ENCODE measurements at regions not wholly inside any gene's neighbourhood (a gene's known extent, or its start where the extent isn't known, plus 50 kb on each side); places are given as distances from the start of the nearest gene placed in this dataset.

DNA sequence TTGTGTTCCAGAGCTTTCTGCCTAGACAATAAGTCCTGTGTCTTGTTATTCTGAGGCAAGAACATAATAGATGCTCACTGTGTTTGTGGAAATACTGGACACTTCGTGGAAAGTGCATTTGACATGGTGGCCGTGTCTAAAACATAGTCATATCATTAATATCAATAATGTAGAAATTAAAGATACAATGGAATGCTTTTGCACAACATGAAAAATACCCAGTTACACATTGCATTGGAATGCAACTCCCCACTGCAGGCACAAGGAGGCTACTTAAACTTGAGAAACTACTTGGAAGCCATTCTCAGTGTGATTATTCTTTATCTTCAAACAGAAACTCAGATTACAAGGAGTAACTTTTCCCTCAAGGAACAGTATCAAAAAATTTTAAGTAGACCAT, 145.3 kb upstream of the ZNF462 start:
- DNase-seq = peak; percentile 3

DNA sequence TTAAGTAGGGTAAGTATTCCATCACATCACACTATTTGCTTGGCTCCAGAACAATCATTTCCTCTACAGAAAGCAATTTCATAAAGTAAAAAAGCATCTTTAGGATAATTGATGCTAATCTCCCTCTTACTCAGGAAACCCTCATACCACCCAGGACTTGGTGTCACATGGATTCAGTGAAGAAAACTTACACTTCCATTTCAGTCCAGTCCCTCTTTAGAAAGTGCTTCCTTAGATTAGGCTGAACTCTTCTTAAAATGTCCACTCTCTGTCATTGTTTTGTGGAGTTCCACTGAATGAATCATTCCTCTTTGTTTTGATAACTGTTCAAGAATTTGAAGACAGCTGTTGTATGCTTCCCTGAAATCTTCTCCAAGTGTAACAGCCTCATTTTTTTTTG, 144.0 kb upstream of the ZNF462 start:
- no peak for DNase-seq

DNA sequence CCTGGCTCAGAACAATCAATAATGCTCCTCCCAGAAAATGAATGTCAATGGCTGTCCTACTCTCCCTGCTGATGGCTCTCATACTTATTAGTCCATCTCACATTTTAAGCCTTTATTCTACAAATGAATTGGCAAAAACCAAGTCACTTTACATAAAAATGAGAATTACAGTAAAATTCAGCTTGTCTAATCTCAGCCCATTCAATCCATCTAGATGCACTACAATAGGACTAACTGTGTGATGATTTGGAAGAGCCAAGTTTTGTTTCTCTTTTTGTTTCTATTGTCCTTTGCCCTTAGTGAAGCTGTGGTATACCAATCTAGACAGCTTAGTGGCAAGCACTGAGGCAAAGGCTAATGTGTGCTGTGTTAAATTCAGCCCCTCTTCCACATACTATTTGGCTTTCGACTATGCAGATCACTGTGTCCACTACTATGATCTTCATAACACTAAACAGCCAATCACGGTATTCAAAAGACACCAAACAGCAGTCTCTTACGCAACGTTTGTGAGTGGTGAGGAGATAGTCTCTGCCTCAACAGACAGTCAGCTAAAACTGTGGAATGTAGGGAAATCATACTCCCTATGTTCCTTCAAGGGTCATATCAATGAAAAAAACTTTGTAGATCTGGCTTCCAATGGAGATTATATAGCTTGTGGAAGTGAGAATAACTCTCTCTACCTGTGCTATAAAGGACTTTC, 140.8 kb upstream of the ZNF462 start:
- no peak for DNase-seq

DNA sequence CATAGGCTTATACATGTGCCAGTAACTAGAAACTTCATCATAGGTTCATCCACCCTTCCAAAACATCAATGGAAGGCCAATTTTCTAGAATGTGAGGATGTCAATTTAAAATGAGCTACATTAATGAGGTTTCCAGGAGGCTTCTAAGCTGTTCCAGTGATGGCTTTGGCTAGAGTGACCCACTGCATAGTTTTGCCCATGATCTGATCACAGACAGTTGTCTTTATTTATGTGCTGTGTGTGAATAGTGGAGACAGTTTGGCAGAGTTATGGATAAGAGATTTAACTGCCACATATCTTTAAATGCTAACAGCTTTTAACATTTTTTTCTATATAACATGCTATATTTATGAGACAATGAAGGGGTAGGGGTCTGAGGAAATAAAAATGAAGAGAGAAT, 139.0 kb upstream of the ZNF462 start:
- DNase-seq = no peak

GRCh38 chr9:106724566-106724965, 138.4 kb upstream of the ZNF462 start:
- no peak for DNase-seq

DNA sequence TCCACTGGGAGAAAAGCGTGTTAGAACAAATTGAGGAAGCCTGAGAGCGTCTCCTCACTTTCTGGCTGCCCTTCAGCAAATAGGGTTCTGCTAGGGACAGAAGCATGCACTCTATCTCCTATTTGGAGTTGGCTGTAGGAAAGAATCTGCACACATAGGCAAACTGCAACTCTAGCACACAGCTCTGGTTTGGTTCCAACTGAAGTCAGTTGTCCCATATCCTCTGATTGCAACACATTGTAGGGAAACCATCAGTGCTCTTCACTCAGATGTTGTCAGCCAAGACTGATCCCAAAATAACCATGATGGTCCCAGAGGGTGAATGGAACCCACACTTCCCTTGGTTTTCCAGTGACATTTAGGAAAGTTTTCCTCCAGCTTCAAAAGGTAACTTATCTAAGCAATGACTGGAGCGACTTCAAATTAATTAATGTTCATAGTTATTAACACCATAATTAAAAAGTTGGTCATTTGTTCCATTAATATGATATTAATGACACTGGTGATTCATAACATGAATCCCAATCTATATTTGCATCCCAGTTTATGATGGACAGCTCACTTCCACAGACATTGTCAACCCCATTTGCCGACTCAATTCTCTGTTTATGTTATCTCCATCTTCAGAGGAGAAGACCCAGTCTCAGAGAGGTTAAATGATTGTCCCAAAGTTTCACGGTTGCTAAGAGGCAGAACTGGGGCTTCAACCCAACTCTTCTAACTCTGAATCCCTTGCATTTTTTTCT, 136.7 kb upstream of the ZNF462 start:
- no peak for DNase-seq

- no peak for DNase-seq
Observed at GRCh38 chr9:106727969-106728368, 135.0 kb upstream of the ZNF462 start.

GRCh38 chr9:106728860-106729259, 134.1 kb upstream of the ZNF462 start:
- DNase-seq = no peak

- no peak for DNase-seq
Observed at GRCh38 chr9:106731910-106732309, 131.1 kb upstream of the ZNF462 start.

DNA sequence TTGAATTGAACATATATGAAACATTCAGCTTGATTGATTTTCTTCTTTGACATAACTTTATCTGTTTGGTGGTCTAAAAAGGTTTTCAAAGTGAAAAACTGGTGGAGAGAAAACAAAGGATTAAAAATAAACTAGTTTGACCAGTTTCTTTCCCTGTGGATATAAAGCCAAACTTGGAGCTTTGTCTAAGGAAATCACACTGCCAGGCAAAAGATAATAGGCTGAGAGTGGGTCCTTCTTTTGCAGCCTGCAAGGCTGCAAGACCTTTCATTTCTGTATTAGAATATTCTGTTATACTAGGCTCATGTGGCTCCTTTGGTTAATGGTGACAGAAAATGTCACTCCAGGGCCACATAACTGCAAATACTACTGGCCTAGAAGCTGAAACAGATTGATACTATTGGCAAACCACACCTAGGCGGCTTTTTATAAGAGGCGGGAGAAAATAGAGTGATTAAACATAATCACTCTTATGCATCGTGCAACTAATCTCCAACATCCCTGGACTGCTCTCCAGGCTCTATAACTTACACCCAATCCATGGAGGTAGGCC, 129.1 kb upstream of the ZNF462 start:
- no peak for DNase-seq

GRCh38 chr9:106737516-106737915, 125.5 kb upstream of the ZNF462 start:
- DNase-seq = no peak

DNA sequence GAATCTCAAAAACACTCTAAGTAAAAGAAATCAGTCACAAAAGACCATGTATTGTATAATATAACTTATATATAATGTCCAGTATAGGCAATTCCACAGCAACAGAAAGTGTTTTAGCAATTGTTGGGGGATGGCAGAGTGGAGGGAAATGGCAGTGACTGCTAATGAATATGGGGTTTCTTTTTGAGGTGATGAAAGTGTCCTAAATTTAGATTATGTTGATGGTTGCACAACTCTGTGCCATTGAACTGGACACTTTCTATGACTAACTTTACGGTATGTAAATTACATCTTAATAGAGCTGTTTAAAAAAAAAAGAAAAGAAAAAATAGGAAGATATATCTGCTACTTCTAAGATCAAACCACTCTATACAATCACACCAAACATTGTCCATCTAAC, 124.9 kb upstream of the ZNF462 start:
- DNase-seq = no peak

GRCh38 chr9:106745457-106745856, 117.5 kb upstream of the ZNF462 start:
- DNase-seq = no peak

GRCh38 chr9:106745876-106746275, 117.1 kb upstream of the ZNF462 start:
- DNase-seq = no peak

GRCh38 chr9:106751681-106752080, 111.3 kb upstream of the ZNF462 start:
- DNase-seq = no peak

- no peak for DNase-seq
Observed at GRCh38 chr9:106752581-106752980, 110.4 kb upstream of the ZNF462 start.

DNA sequence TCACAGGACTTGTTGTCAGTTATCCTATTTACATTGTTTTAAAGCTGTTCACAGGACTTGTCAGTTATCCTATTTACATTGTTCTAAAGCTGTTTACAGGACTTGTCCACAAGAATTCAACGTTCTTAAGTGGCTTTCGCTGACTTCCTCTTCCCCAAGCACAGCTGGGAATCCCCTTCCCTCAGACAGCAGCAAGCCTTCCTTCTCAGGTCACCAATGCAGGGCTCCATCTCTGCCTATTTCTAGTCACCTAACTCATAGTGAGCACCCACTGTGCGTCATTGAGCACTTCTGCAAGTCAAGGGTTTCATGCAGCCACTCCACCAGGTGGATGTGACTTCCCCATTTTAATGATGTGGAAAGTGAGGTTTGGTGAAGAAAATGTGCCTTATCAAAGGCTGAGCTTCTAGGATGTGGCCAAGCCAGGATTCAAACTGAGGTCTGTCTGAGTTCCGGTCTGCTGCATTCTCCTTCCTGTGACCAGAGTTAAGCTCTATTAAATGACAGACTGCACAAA, 109.8 kb upstream of the ZNF462 start:
- no peak for DNase-seq

GRCh38 chr9:106755736-106756135, 107.2 kb upstream of the ZNF462 start:
- no peak for DNase-seq

- DNase-seq = no peak
Observed at GRCh38 chr9:106757514-106757913, 105.5 kb upstream of the ZNF462 start.

DNA sequence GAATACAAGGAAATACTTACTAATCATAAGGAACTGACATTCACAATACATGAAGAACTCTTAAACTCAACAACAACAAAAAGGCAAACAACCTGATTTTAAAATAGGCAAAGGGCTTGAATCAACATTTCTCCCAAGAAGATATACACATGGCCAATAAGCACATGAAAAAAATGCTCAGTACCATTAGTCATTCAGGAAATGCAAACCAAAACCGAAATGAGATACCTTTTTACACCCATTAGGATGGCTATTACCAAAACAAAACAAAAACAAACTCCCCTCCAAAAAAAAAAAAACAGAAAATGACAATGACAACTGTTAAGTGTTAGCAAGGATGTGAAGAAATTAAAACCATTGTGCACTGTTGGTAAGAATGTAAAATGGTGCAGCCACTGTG, 104.1 kb upstream of the ZNF462 start:
- DNase-seq = no peak

DNA sequence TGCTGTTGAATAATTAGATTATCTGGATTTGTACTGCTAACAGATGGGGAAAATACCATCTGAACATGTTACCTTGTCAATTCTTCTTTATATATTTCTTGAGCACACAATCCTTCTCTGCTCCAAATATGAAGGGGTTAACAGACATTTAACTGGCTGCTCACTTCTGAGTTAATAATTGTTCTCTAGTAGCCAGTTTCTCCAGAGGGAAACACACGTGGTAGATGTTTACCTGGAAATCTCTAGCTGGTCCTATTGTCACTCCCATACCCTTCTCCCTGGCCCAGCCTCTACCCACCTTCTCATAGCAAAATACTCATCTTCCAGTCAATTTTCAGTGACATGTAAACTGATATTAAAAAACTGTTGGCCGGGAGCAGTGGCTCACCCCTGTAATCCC, 101.5 kb upstream of the ZNF462 start:
- DNase-seq = no peak

- DNase-seq = no peak
Observed at GRCh38 chr9:106766616-106767015, 96.3 kb upstream of the ZNF462 start.

- DNase-seq = no peak
Observed at GRCh38 chr9:106769331-106769730, 93.6 kb upstream of the ZNF462 start.

DNA sequence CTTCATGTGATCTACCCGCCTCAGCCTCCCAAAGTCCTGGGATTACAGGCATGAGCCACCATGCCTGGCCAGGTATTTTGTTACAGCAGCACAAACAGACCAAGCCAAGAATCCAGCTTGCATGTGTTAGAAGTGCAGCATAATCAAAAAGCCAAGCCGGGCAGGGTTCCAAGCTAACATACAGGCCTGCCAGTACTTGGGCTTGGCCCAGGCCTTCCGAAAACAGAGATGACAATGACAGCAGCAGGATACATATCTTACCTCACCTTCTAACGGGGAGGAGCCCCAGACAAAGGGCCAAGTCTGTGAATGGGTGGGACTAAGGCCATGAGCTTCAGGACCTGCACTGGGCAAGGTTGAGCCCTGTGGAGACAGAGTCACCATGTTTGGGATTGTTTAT, 91.4 kb upstream of the ZNF462 start:
- no peak for DNase-seq

All from skin of body (tissue), 1 donor.